Ishikawa (cell line): ENCODE measurements at regions not wholly inside any gene's neighbourhood (a gene's known extent, or its start where the extent isn't known, plus 50 kb on each side); places are given as distances from the start of the nearest gene placed in this dataset.

Source experiments
- CEBPB ChIP-seq: IDR thresholded peaks from 2 replicates; pipeline ENCODE4 v1.6.1; 2012
- EP300 ChIP-seq: IDR thresholded peaks from 2 replicates; pipeline ENCODE4 v1.6.1; 2012; ENCODE audit warnings: borderline replicate concordance
- TCF12 ChIP-seq: IDR thresholded peaks from 2 replicates; pipeline ENCODE4 v1.6.1; 2012; ENCODE audit warnings: low read depth
- TEAD4 ChIP-seq: IDR thresholded peaks from 2 replicates; pipeline ENCODE4 v1.6.1; 2012

- TF ChIP-seq TCF12 (no peak), CEBPB (no peak), EP300 (no peak), TEAD4 (no peak)
These were observed 304.0 kb downstream of the DUSP10 start for GRCh38 chr1:221437926-221438325.
